IMR-90 (cell line): ENCODE measurements at regions not wholly inside any gene's neighbourhood (a gene's known extent, or its start where the extent isn't known, plus 50 kb on each side); places are given as distances from the start of the nearest gene placed in this dataset.

Experiments used
- ATAC-seq: fragments of 200-7000 bp; cut with Tn5 transposase; 2 replicates; pipeline ENCODE4 v1.9.1; 2020; ENCODE audit warnings: low read depth, mild to moderate bottlenecking, moderate library complexity
- BruUV-seq: library from RNA; stranded (reverse); fragments of 400-500 nt; replicated peaks from 2 replicates; lab custom pipeline; 2021; lab: Mats Ljungman, UMichigan
- CTCF ChIA-PET: fragments of 300-600 bp; formaldehyde crosslinking; extraction: SDS; loops from one replicate; lab custom pipeline; 2021; ENCODE audit warnings: antibody characterized with exemption; lab: Yijun Ruan, JAX
- POLR2A ChIA-PET: fragments of 300-600 bp; sonication (Branson Sonifier 250); formaldehyde crosslinking; loops from one replicate; lab custom pipeline; 2022; ENCODE audit warnings: antibody characterized with exemption; ENCODE audit not compliant: unreplicated experiment; lab: Charles Lee
- DNase-seq: peaks from one replicate; pipeline ENCODE4 v3.0.0; 2013
- H2AFZ ChIP-seq: replicated peaks from 2 replicates; pipeline ENCODE3; 2013; ENCODE audit warnings: low read length, mild to moderate bottlenecking; ENCODE audit not compliant: poor library complexity
- H2AK5ac ChIP-seq: 2 replicates; pipeline ENCODE4 v1.6.1; 2013; ENCODE audit warnings: low read depth, low read length, inconsistent platforms
- H2AK9ac ChIP-seq: replicated peaks from 2 replicates; pipeline ENCODE3; 2013; ENCODE audit warnings: mild to moderate bottlenecking, low read depth, low read length, moderate library complexity; ENCODE audit not compliant: poor library complexity
- H2BK120ac ChIP-seq: 2 replicates; pipeline ENCODE4 v1.6.1; 2013; ENCODE audit warnings: low read depth, low read length, inconsistent platforms
- H2BK15ac ChIP-seq: 3 replicates; pipeline ENCODE4 v1.6.1; 2013; ENCODE audit warnings: low read depth, low read length, inconsistent platforms
- H2BK20ac ChIP-seq: 2 replicates; pipeline ENCODE4 v1.6.1; 2013; ENCODE audit warnings: low read depth, mild to moderate bottlenecking, inconsistent platforms, low read length, moderate library complexity
- H2BK5ac ChIP-seq: 2 replicates; pipeline ENCODE4 v1.6.1; 2013; ENCODE audit warnings: mild to moderate bottlenecking, low read depth, low read length, inconsistent platforms; ENCODE audit not compliant: poor library complexity, severe bottlenecking
- H3K14ac ChIP-seq: replicated peaks from 2 replicates; pipeline ENCODE4 v1.6.1; 2013; ENCODE audit warnings: low read depth, low read length, inconsistent platforms
- H3K18ac ChIP-seq: 2 replicates; pipeline ENCODE4 v1.6.1; 2013; ENCODE audit warnings: low read depth, low read length, control low read depth
- H3K23ac ChIP-seq: 2 replicates; pipeline ENCODE4 v1.6.1; 2013; ENCODE audit warnings: low read depth, low read length, inconsistent platforms
- H3K27ac ChIP-seq: 2 replicates; pipeline ENCODE4 v1.5.1; 2013; ENCODE audit warnings: mild to moderate bottlenecking, control low read depth, low read length; ENCODE audit not compliant: insufficient read depth
- H3K27me3 ChIP-seq: 2 replicates; pipeline ENCODE4 v1.6.1; 2013; ENCODE audit warnings: low read length; ENCODE audit not compliant: control insufficient read depth, insufficient read depth
- H3K36me3 ChIP-seq: 2 replicates; pipeline ENCODE4 v1.6.1; 2013; ENCODE audit warnings: low read length, mixed read lengths; ENCODE audit not compliant: control insufficient read depth, insufficient read depth
- H3K4ac ChIP-seq: 2 replicates; pipeline ENCODE4 v1.6.1; 2013; ENCODE audit warnings: low read depth, low read length, inconsistent platforms
- H3K4me1 ChIP-seq: 2 replicates; pipeline ENCODE4 v1.6.1; 2013; ENCODE audit warnings: low read length, mixed read lengths; ENCODE audit not compliant: control insufficient read depth, insufficient read depth
- H3K4me2 ChIP-seq: 2 replicates; pipeline ENCODE4 v1.6.1; 2013; ENCODE audit warnings: low read depth, mild to moderate bottlenecking, control low read depth, low read length, moderate library complexity
- H3K4me3 ChIP-seq: 2 replicates; pipeline ENCODE4 v1.5.1; 2013; ENCODE audit warnings: low read depth, mild to moderate bottlenecking, control low read depth, low read length, moderate library complexity; ENCODE audit not compliant: insufficient read depth
- H3K56ac ChIP-seq: 2 replicates; pipeline ENCODE4 v1.6.1; 2013; ENCODE audit warnings: low read length, inconsistent platforms; ENCODE audit not compliant: insufficient read depth; ENCODE audit errors: extremely low read depth
- H3K79me1 ChIP-seq, 2 experiments: 2 replicates each; pipeline ENCODE4 v1.6.1; 2013; ENCODE audit warnings: low read length in 2 of 2, inconsistent platforms in 1 of 2, low read depth in 1 of 2
- H3K9ac ChIP-seq: 2 replicates; pipeline ENCODE4 v1.6.1; 2013; ENCODE audit warnings: low read depth, low read length, control low read depth
- H3K9me1 ChIP-seq: 2 replicates; pipeline ENCODE4 v1.6.1; 2013; ENCODE audit warnings: low read length, inconsistent platforms; ENCODE audit not compliant: insufficient read depth
- H3K9me3 ChIP-seq: 2 replicates; pipeline ENCODE4 v1.6.1; 2013; ENCODE audit warnings: low read length; ENCODE audit not compliant: control insufficient read depth, insufficient read depth
- H4K20me1 ChIP-seq: 2 replicates; pipeline ENCODE4 v1.6.1; 2013; ENCODE audit warnings: low read length, inconsistent platforms; ENCODE audit not compliant: insufficient read depth
- H4K5ac ChIP-seq: 2 replicates; pipeline ENCODE4 v1.6.1; 2013; ENCODE audit warnings: mild to moderate bottlenecking, low read depth, low read length, control low read depth
- H4K8ac ChIP-seq, 2 experiments: 2 replicates each; pipeline ENCODE4 v1.6.1; 2013; ENCODE audit warnings: low read depth in 2 of 2, low read length in 2 of 2, control low read depth in 1 of 2, inconsistent platforms in 1 of 2
- H4K91ac ChIP-seq: 2 replicates; pipeline ENCODE4 v1.6.1; 2013; ENCODE audit warnings: low read depth, low read length, inconsistent platforms; ENCODE audit not compliant: insufficient read depth
- BHLHE40 ChIP-seq: fragments of 150-350 bp; IDR thresholded peaks from 2 replicates; pipeline ENCODE4 v1.6.1; 2016; ENCODE audit warnings: mild to moderate bottlenecking, low read depth, low read length
- CEBPB ChIP-seq: IDR thresholded peaks from 2 replicates; pipeline ENCODE4 v1.6.1; 2012; ENCODE audit warnings: low read depth, low read length, improper control_type of control experiment
- CHD1 ChIP-seq: IDR thresholded peaks from 2 replicates; pipeline ENCODE4 v1.6.1; 2012; ENCODE audit warnings: low read depth, low read length, improper control_type of control experiment
- CTCF ChIP-seq: conservative IDR thresholded peaks from 2 replicates; pipeline ENCODE4 v1.5.1; 2012; ENCODE audit warnings: mild to moderate bottlenecking, low read depth, low read length, improper control_type of control experiment
- ELK1 ChIP-seq: fragments of 150-350 bp; IDR thresholded peaks from 2 replicates; pipeline ENCODE4 v1.6.1; 2016; ENCODE audit warnings: low read depth, mild to moderate bottlenecking, low read length, moderate library complexity, borderline replicate concordance
- FOS ChIP-seq: fragments of 150-350 bp; IDR thresholded peaks from 2 replicates; pipeline ENCODE4 v1.6.1; 2016; ENCODE audit warnings: low read depth, low read length
- MAZ ChIP-seq: IDR thresholded peaks from 2 replicates; pipeline ENCODE4 v1.6.1; 2012; ENCODE audit warnings: low read depth, mild to moderate bottlenecking, low read length, improper control_type of control experiment, moderate library complexity, borderline replicate concordance
- MXI1 ChIP-seq: IDR thresholded peaks from 2 replicates; pipeline ENCODE4 v1.6.1; 2012; ENCODE audit warnings: low read depth, mild to moderate bottlenecking, low read length, moderate library complexity, borderline replicate concordance
- POLR2A ChIP-seq: IDR thresholded peaks from 2 replicates; pipeline ENCODE4 v1.6.1; 2012; ENCODE audit warnings: mild to moderate bottlenecking, low read depth, low read length
- RCOR1 ChIP-seq: IDR thresholded peaks from 2 replicates; pipeline ENCODE4 v1.6.1; 2012; ENCODE audit warnings: mild to moderate bottlenecking, low read length, improper control_type of control experiment; ENCODE audit not compliant: insufficient replicate concordance
- RFX5 ChIP-seq: IDR thresholded peaks from 2 replicates; pipeline ENCODE4 v1.8.0; 2012; ENCODE audit warnings: low read depth, mild to moderate bottlenecking, low read length, moderate library complexity
- SMC3 ChIP-seq: fragments of 150-350 bp; IDR thresholded peaks from 2 replicates; pipeline ENCODE4 v1.6.1; 2016; ENCODE audit warnings: low read depth, mild to moderate bottlenecking, antibody characterized with exemption, low read length, moderate library complexity
- USF2 ChIP-seq: fragments of 150-350 bp; IDR thresholded peaks from 2 replicates; pipeline ENCODE4 v1.6.1; 2017; ENCODE audit warnings: mild to moderate bottlenecking, antibody characterized with exemption, low read length, low read depth
- WGBS, 2 experiments: methylation state at CpG; one replicate each; pipeline versions ENCODE4 v1.1.5 to v1.1.7; 2013; ENCODE audit warnings: missing lambda C conversion rate in 2 of 2; ENCODE audit not compliant: insufficient read length in 1 of 2; ENCODE audit errors: extremely low coverage in 2 of 2; 5-methylcytosine and 5-hydroxymethylcytosine counted together
- dilution Hi-C: fragments of 300-500 bp; cut with HindIII; formaldehyde crosslinking; loops from one replicate; pipeline ENCODE4 v1.14.3; 2018; ENCODE audit warnings: low sequenced_read_pairs; ENCODE audit not compliant: unreplicated experiment
- in situ Hi-C: fragments of 300-500 bp; cut with MboI; formaldehyde crosslinking; loops from 3 replicates; pipeline ENCODE4 v1.14.3; 2019; ENCODE audit warnings: low sequenced_read_pairs, inconsistent platforms, mixed read lengths
- intact Hi-C: fragments of 100-400 bp; cut with micrococcal nuclease; formaldehyde crosslinking; loops from 2 replicates; pipeline ENCODE4 v1.10.0; 2022

- Histone ChIP-seq H3K27ac (no peak overlapping the region), H3K4me2 (no peak overlapping the region), H3K9ac (no peak overlapping the region), H3K9me1 (no peaks in the 10 kb centered on the region), H4K91ac (no peak overlapping the region), H3K18ac (no peak overlapping the region), H2BK5ac (no peak overlapping the region), H4K8ac (no peak overlapping the region), H2AK5ac (no peak overlapping the region), H3K14ac (no peak overlapping the region), H2AK9ac (no peak overlapping the region), H3K56ac (no peak overlapping the region), H4K20me1 (no peaks in the 10 kb centered on the region), H3K4me1 (no peaks in the 10 kb centered on the region), H2BK20ac (no peak overlapping the region), H3K4me3 (no peak overlapping the region), H3K4ac (no peak overlapping the region), H3K79me1 (no peaks in the 10 kb centered on the region), H3K23ac (no peak overlapping the region), H3K9me3 (no peaks in the 10 kb centered on the region), H2BK120ac (no peak overlapping the region), H2AFZ (no peak overlapping the region), H2BK15ac (no peak overlapping the region), H3K36me3 (no peaks in the 10 kb centered on the region), H4K5ac (no peak overlapping the region), H3K27me3 (peaks cover 38% of the 10 kb centered on the region)
- ATAC-seq (no peak), DNase-seq (no peak)
- dilution Hi-C loops (no loop called here), intact Hi-C loops (no loop called here), in situ Hi-C loops (no loop called here)
- TF ChIP-seq CEBPB (no peak), FOS (no peak), POLR2A (no peak), MXI1 (no peak), ELK1 (no peak), BHLHE40 (no peak), CTCF (no peak), CHD1 (no peak), USF2 (no peak), RFX5 (no peak), MAZ (no peak), SMC3 (no peak), RCOR1 (no peak)
- CTCF ChIA-PET, result no interaction called here
- BruUV-seq, result no TSS peak
- no CpG with 5 or more reads among the region's 6 CpGs for WGBS, 2 experiments
- POLR2A ChIA-PET, result no interaction called here
Observed at GRCh38 chr2:71892896-71893295, 254.8 kb downstream of the CYP26B1 start.
